H9 (cell line): ENCODE measurements at regions not wholly inside any gene's neighbourhood (a gene's known extent, or its start where the extent isn't known, plus 50 kb on each side); places are given as distances from the start of the nearest gene placed in this dataset.

Source experiments
- DNase-seq: peaks from one replicate; pipeline ENCODE4 v3.0.0-alpha.2; 2017
- H2AFZ ChIP-seq: one replicate; pipeline ENCODE4 v1.6.1; 2013; ENCODE audit warnings: mild to moderate bottlenecking, low read length, control low read depth, moderate library complexity
- H2AK5ac ChIP-seq: 2 replicates; pipeline ENCODE4 v1.6.1; 2013; ENCODE audit warnings: low read length, control low read depth, mixed read lengths; ENCODE audit not compliant: insufficient read length
- H2BK120ac ChIP-seq: one replicate; pipeline ENCODE4 v1.6.1; 2013; ENCODE audit warnings: low read depth, mild to moderate bottlenecking, low read length, control low read depth, inconsistent platforms; ENCODE audit not compliant: poor library complexity, severe bottlenecking
- H2BK12ac ChIP-seq: 2 replicates; pipeline ENCODE4 v1.6.1; 2013; ENCODE audit warnings: low read length, control low read depth, mixed read lengths, low read depth; ENCODE audit not compliant: insufficient read length
- H2BK15ac ChIP-seq: 2 replicates; pipeline ENCODE4 v1.6.1; 2013; ENCODE audit warnings: low read depth, low read length, control low read depth
- H2BK20ac ChIP-seq: one replicate; pipeline ENCODE4 v1.6.1; 2013; ENCODE audit warnings: low read depth, mild to moderate bottlenecking, low read length, control low read depth, inconsistent platforms; ENCODE audit not compliant: poor library complexity, severe bottlenecking
- H2BK5ac ChIP-seq: 2 replicates; pipeline ENCODE4 v1.6.1; 2013; ENCODE audit warnings: low read length, control low read depth, mixed read lengths; ENCODE audit not compliant: insufficient read length
- H3K14ac ChIP-seq: 2 replicates; pipeline ENCODE4 v1.6.1; 2013; ENCODE audit warnings: low read length, control low read depth; ENCODE audit not compliant: insufficient read depth
- H3K18ac ChIP-seq: 2 replicates; pipeline ENCODE4 v1.6.1; 2013; ENCODE audit warnings: low read depth, mild to moderate bottlenecking, mixed read lengths, low read length, control low read depth; ENCODE audit not compliant: insufficient read length
- H3K23ac ChIP-seq: 2 replicates; pipeline ENCODE4 v1.6.1; 2013; ENCODE audit warnings: low read length, control low read depth, mixed read lengths, low read depth; ENCODE audit not compliant: insufficient read length
- H3K23me2 ChIP-seq: 2 replicates; pipeline ENCODE4 v1.6.1; 2013; ENCODE audit warnings: low read depth, mild to moderate bottlenecking, mixed read lengths, low read length, control low read depth; ENCODE audit not compliant: insufficient read length, poor library complexity, severe bottlenecking
- H3K27ac ChIP-seq: 2 replicates; pipeline ENCODE4 v1.5.1; 2013; ENCODE audit warnings: low read length, control low read depth, mixed read lengths, low read depth; ENCODE audit not compliant: insufficient read length
- H3K27me3 ChIP-seq: 2 replicates; pipeline ENCODE4 v1.6.1; 2013; ENCODE audit warnings: low read length, control low read depth, inconsistent platforms; ENCODE audit not compliant: insufficient read depth
- H3K4ac ChIP-seq: 2 replicates; pipeline ENCODE4 v1.6.1; 2013; ENCODE audit warnings: low read depth, mild to moderate bottlenecking, control low read depth, inconsistent platforms, low read length, moderate library complexity
- H3K4me1 ChIP-seq: 2 replicates; pipeline ENCODE4 v1.6.1; 2013; ENCODE audit warnings: low read length, control low read depth, inconsistent platforms; ENCODE audit not compliant: insufficient read depth
- H3K4me2 ChIP-seq: 2 replicates; pipeline ENCODE4 v1.6.1; 2013; ENCODE audit warnings: low read length, control low read depth, mixed read lengths; ENCODE audit not compliant: insufficient read length, insufficient read depth
- H3K56ac ChIP-seq: 2 replicates; pipeline ENCODE4 v1.6.1; 2013; ENCODE audit warnings: low read depth, mild to moderate bottlenecking, mixed read lengths, low read length, control low read depth; ENCODE audit not compliant: insufficient read length
- H3K79me1 ChIP-seq: 2 replicates; pipeline ENCODE4 v1.6.1; 2013; ENCODE audit warnings: low read depth, mild to moderate bottlenecking, moderate library complexity, low read length, control low read depth, inconsistent platforms; ENCODE audit not compliant: insufficient read depth, poor library complexity, severe bottlenecking
- H3K79me2 ChIP-seq: 2 replicates; pipeline ENCODE4 v1.6.1; 2013; ENCODE audit warnings: low read length, control low read depth, inconsistent platforms; ENCODE audit not compliant: insufficient read depth
- H3K9ac ChIP-seq: 2 replicates; pipeline ENCODE4 v1.6.1; 2013; ENCODE audit warnings: low read length, control low read depth, mixed read lengths; ENCODE audit not compliant: insufficient read length; ENCODE audit errors: extremely low read depth
- H3K9me3 ChIP-seq: one replicate; pipeline ENCODE4 v1.6.1; 2013; ENCODE audit warnings: low read depth, low read length, inconsistent platforms; ENCODE audit not compliant: control insufficient read depth
- H3T11ph ChIP-seq: one replicate; pipeline ENCODE4 v1.6.1; 2013; ENCODE audit warnings: mild to moderate bottlenecking, low read length, control low read depth, inconsistent platforms
- H4K20me1 ChIP-seq: one replicate; pipeline ENCODE4 v1.6.1; 2013; ENCODE audit not compliant: control insufficient read depth, insufficient read length, insufficient read depth
- H4K5ac ChIP-seq: 2 replicates; pipeline ENCODE4 v1.6.1; 2013; ENCODE audit warnings: low read depth, mild to moderate bottlenecking, mixed read lengths, low read length, control low read depth; ENCODE audit not compliant: insufficient read length
- H4K8ac ChIP-seq: replicated peaks from 2 replicates; pipeline ENCODE4 v1.6.1; 2013; ENCODE audit warnings: low read length, control low read depth, mixed read lengths, low read depth; ENCODE audit not compliant: insufficient read length
- H4K91ac ChIP-seq: 2 replicates; pipeline ENCODE4 v1.6.1; 2013; ENCODE audit warnings: low read depth, mild to moderate bottlenecking, moderate library complexity, mixed read lengths, low read length, control low read depth; ENCODE audit not compliant: insufficient read length
- H3K27ac Mint-ChIP-seq, 3 experiments: 2 replicates in 2 of 3; 3 replicates in 1 of 3; pipeline ENCODE4 v1.8.0; 2020 to 2021; ENCODE audit warnings: mixed read lengths in 3 of 3, mild to moderate bottlenecking in 1 of 3, moderate library complexity in 1 of 3
- H3K27me3 Mint-ChIP-seq: 2 replicates; pipeline ENCODE4 v1.8.0; 2021; ENCODE audit warnings: low read depth, mild to moderate bottlenecking, moderate library complexity, mixed read lengths
- H3K36me3 Mint-ChIP-seq, 3 experiments: 2 replicates in 2 of 3; 3 replicates in 1 of 3; pipeline ENCODE4 v1.8.0; 2020 to 2021; ENCODE audit warnings: low read depth in 3 of 3, mixed read lengths in 3 of 3; ENCODE audit not compliant: insufficient read depth in 1 of 3
- H3K4me1 Mint-ChIP-seq, 2 experiments: 2 replicates each; pipeline ENCODE4 v1.8.0; 2020; ENCODE audit warnings: mixed read lengths in 2 of 2
- H3K4me3 Mint-ChIP-seq, 2 experiments: 2 replicates in 1 of 2; 3 replicates in 1 of 2; pipeline ENCODE4 v1.8.0; 2020 to 2021; ENCODE audit warnings: mild to moderate bottlenecking in 2 of 2, mixed read lengths in 2 of 2, moderate library complexity in 1 of 2
- H3K9me3 Mint-ChIP-seq, 2 experiments: 2 replicates in 1 of 2; 3 replicates in 1 of 2; pipeline ENCODE4 v1.8.0; 2020; ENCODE audit warnings: mild to moderate bottlenecking in 2 of 2, mixed read lengths in 2 of 2, moderate library complexity in 1 of 2
- CTCF ChIP-seq: fragments of 200-600 bp; sonication (generic); conservative IDR thresholded peaks from 3 replicates; pipeline ENCODE4 v1.8.0; 2021; ENCODE audit warnings: antibody characterized with exemption, mild to moderate bottlenecking
- WGBS: extraction: QIAGEN DNeasy Blood & Tissue Kit; methylation state at CpG from one replicate; pipeline ENCODE4 v1.1.7; 2013; ENCODE audit warnings: missing lambda C conversion rate, low lambda C conversion rate, mixed read lengths; ENCODE audit not compliant: insufficient read length; ENCODE audit errors: extremely low coverage; 5-methylcytosine and 5-hydroxymethylcytosine counted together

- no peak for TF ChIP-seq CTCF
- H3K4ac ChIP-seq = no peak overlapping the region
- H3K18ac ChIP-seq = no peak overlapping the region
- no peak overlapping the region for H3K4me2 ChIP-seq
- Mint-ChIP-seq H3K4me3 (no peak overlapping the region), H3K9me3 (peaks cover 11 to 19% of the 10 kb centered on the region in 2 experiments; a peak in 4 of 5 replicates), H3K4me1 (peaks cover 18 to 21% of the 10 kb centered on the region in 2 experiments), H3K27ac (peak overlapping the region; percentile 86 to 90 (median 89); a peak in 6 of 7 replicates), H3K36me3 (peaks cover 8 to 16% (median 16%) of the 10 kb centered on the region in 3 experiments), H3K27me3 (no peaks in the 10 kb centered on the region)
- peaks cover 3% of the 10 kb centered on the region; the same call in 1 of the 2 replicates for H3K4me1 ChIP-seq
- no CpG with 5 or more reads among the region's 4 CpGs for WGBS
- H2AK5ac ChIP-seq = no peak overlapping the region
- no peaks in the 10 kb centered on the region for H3K9me3 ChIP-seq
- no peaks in the 10 kb centered on the region for H3K23me2 ChIP-seq
- H3T11ph ChIP-seq = no peak overlapping the region
- no peak overlapping the region for H3K23ac ChIP-seq
- no peaks in the 10 kb centered on the region for H3K79me1 ChIP-seq
- no peak overlapping the region for H4K91ac ChIP-seq
- no peak overlapping the region for H3K14ac ChIP-seq
- H3K27ac ChIP-seq = peak overlapping the region; percentile 78
- peak; percentile 80 for DNase-seq
- H4K8ac ChIP-seq = no peak overlapping the region
- no peak overlapping the region for H2BK120ac ChIP-seq
- no peaks in the 10 kb centered on the region for H3K27me3 ChIP-seq
- H3K56ac ChIP-seq = no peak overlapping the region
- no peak overlapping the region for H3K9ac ChIP-seq
- H3K79me2 ChIP-seq = no peaks in the 10 kb centered on the region
- no peak overlapping the region for H2BK15ac ChIP-seq
- H2BK20ac ChIP-seq = no peak overlapping the region
- H2BK12ac ChIP-seq = no peak overlapping the region
- H2BK5ac ChIP-seq = no peak overlapping the region
- H4K20me1 ChIP-seq = no peaks in the 10 kb centered on the region
- no peak overlapping the region for H4K5ac ChIP-seq
- no peak overlapping the region for H2AFZ ChIP-seq
Measured at GRCh38 chr3:95407709-95408463, 1345.0 kb downstream of the NSUN3 start.
